ENCODE measurements at regions not wholly inside any gene's neighbourhood (a gene's known extent, or its start where the extent isn't known, plus 50 kb on each side); places are given as distances from the start of the nearest gene placed in this dataset.

DNA sequence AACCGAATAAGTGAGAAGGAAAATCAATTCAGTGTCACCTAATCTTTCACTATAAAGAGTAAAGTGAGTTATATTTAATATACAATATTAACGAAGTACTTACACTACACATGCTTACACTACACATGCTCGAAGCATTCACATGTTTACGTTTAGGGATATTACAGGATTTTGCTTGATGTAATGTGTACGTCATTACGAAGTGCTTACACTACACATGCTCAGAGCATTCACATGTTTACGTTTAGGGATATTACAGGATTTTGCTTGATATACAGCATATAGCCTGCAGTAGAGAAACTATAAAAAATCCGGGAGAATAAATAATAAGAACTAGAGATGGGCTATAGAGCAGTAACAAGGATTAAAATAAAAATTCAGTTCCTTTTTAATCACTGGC is 538.8 kb upstream of the CXADR start:
- Mint-ChIP-seq H3K4me3 (ENCODE audit: unreplicated experiment) (no peak overlapping the region), H3K9me3 (ENCODE audit: unreplicated experiment) (peaks cover 3% of the 10 kb centered on the region), H3K27ac (ENCODE audit: unreplicated experiment) (no peak overlapping the region), H3K27me3 (ENCODE audit: unreplicated experiment) (no peaks in the 10 kb centered on the region), H3K36me3 (ENCODE audit: unreplicated experiment) (no peaks in the 10 kb centered on the region), H3K4me1 (ENCODE audit: low read depth, unreplicated experiment) (peaks cover 16% of the 10 kb centered on the region)
- TF ChIP-seq, protein P1, sequence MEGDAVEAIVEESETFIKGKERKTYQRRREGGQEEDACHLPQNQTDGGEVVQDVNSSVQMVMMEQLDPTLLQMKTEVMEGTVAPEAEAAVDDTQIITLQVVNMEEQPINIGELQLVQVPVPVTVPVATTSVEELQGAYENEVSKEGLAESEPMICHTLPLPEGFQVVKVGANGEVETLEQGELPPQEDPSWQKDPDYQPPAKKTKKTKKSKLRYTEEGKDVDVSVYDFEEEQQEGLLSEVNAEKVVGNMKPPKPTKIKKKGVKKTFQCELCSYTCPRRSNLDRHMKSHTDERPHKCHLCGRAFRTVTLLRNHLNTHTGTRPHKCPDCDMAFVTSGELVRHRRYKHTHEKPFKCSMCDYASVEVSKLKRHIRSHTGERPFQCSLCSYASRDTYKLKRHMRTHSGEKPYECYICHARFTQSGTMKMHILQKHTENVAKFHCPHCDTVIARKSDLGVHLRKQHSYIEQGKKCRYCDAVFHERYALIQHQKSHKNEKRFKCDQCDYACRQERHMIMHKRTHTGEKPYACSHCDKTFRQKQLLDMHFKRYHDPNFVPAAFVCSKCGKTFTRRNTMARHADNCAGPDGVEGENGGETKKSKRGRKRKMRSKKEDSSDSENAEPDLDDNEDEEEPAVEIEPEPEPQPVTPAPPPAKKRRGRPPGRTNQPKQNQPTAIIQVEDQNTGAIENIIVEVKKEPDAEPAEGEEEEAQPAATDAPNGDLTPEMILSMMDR (IDR thresholded peaks at IDR 0.05; ENCODE audit: partially characterized antibody, unreplicated experiment): no peak
- DNase-seq: no peak

DNA sequence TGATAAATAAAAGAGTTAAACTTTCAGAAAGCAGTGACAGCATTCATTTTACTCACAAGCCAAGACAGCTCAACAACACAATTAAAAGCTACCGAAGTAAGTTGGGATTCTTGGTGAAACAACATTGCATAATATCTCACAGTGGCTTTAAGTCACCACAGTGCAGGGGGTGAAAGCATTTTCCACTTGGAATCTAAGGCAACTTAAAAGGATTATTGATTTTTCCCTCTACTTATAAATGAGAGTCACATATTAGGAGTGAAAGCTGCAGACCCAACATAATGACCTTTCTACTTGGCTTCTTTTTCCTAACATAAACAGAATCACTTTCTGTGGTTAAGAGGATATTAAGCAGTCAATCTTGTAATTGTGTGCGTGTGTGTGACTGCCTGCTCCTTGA is 536.6 kb upstream of the CXADR start:
- H3K27ac Mint-ChIP-seq (ENCODE audit: unreplicated experiment): no peak overlapping the region
- H3K27me3 Mint-ChIP-seq (ENCODE audit: unreplicated experiment): no peaks in the 10 kb centered on the region
- peaks cover 16% of the 10 kb centered on the region for H3K4me1 Mint-ChIP-seq (ENCODE audit: low read depth, unreplicated experiment)
- peaks cover 3% of the 10 kb centered on the region for H3K9me3 Mint-ChIP-seq (ENCODE audit: unreplicated experiment)
- no peaks in the 10 kb centered on the region for H3K36me3 Mint-ChIP-seq (ENCODE audit: unreplicated experiment)
- no peak overlapping the region for H3K4me3 Mint-ChIP-seq (ENCODE audit: unreplicated experiment)
- TF ChIP-seq, protein P1 (IDR thresholded peaks at IDR 0.05; ENCODE audit: partially characterized antibody, unreplicated experiment): no peak
- no peak for DNase-seq

- Mint-ChIP-seq H3K27me3 (ENCODE audit: unreplicated experiment) (no peaks in the 10 kb centered on the region), H3K4me3 (ENCODE audit: unreplicated experiment) (no peak overlapping the region), H3K36me3 (ENCODE audit: unreplicated experiment) (no peaks in the 10 kb centered on the region), H3K9me3 (ENCODE audit: unreplicated experiment) (peaks cover 3% of the 10 kb centered on the region), H3K4me1 (ENCODE audit: low read depth, unreplicated experiment) (peaks cover 16% of the 10 kb centered on the region), H3K27ac (ENCODE audit: unreplicated experiment) (no peak overlapping the region)
- TF ChIP-seq, protein P1 (IDR thresholded peaks at IDR 0.05; ENCODE audit: partially characterized antibody, unreplicated experiment): no peak
- DNase-seq: peak; percentile 36
These were observed 534.4 kb upstream of the CXADR start for GRCh38 chr21:16978309-16978895.

- Mint-ChIP-seq H3K9me3 (ENCODE audit: unreplicated experiment) (peaks cover 3% of the 10 kb centered on the region), H3K27ac (ENCODE audit: unreplicated experiment) (no peak overlapping the region), H3K4me3 (ENCODE audit: unreplicated experiment) (no peak overlapping the region), H3K36me3 (ENCODE audit: unreplicated experiment) (no peaks in the 10 kb centered on the region), H3K27me3 (ENCODE audit: unreplicated experiment) (no peaks in the 10 kb centered on the region), H3K4me1 (ENCODE audit: low read depth, unreplicated experiment) (peaks cover 15% of the 10 kb centered on the region)
- TF ChIP-seq, protein P1 (IDR thresholded peaks at IDR 0.05; ENCODE audit: partially characterized antibody, unreplicated experiment): no peak
- DNase-seq: no peak
These were observed 533.3 kb upstream of the CXADR start for GRCh38 chr21:16979574-16979973.

- Mint-ChIP-seq H3K4me3 (ENCODE audit: unreplicated experiment) (no peak overlapping the region), H3K27me3 (ENCODE audit: unreplicated experiment) (no peaks in the 10 kb centered on the region), H3K27ac (ENCODE audit: unreplicated experiment) (no peak overlapping the region), H3K4me1 (ENCODE audit: low read depth, unreplicated experiment) (peaks cover 2% of the 10 kb centered on the region), H3K9me3 (ENCODE audit: unreplicated experiment) (no peaks in the 10 kb centered on the region), H3K36me3 (ENCODE audit: unreplicated experiment) (no peaks in the 10 kb centered on the region)
- DNase-seq: no peak
- TF ChIP-seq, protein P1 (IDR thresholded peaks at IDR 0.05; ENCODE audit: partially characterized antibody, unreplicated experiment): no peak
These were observed 529.4 kb upstream of the CXADR start for GRCh38 chr21:16983420-16983819.

Measured in glutamatergic neuron (in vitro differentiated cells).